DND-41 (cell line): ENCODE measurements at regions not wholly inside any gene's neighbourhood (a gene's known extent, or its start where the extent isn't known, plus 50 kb on each side); places are given as distances from the start of the nearest gene placed in this dataset.
A peak's percentile ranks its signal among the peaks of the same experiment; 100 is the strongest.

Experiments used
- EZH2 ChIP-seq: IDR thresholded peaks from 3 replicates; pipeline ENCODE4 v1.6.1; 2012; ENCODE audit warnings: borderline replicate concordance, low read depth, mild to moderate bottlenecking, moderate library complexity, low read length, inconsistent platforms; ENCODE audit not compliant: severe bottlenecking
- TF ChIP-seq, protein P1 (sequence below): IDR thresholded peaks from 2 replicates; pipeline ENCODE4 v1.5.1; 2012; ENCODE audit warnings: borderline replicate concordance, low read length, moderate library complexity, mild to moderate bottlenecking; ENCODE audit not compliant: poor library complexity, severe bottlenecking; ENCODE audit errors: extremely low read depth

DNA sequence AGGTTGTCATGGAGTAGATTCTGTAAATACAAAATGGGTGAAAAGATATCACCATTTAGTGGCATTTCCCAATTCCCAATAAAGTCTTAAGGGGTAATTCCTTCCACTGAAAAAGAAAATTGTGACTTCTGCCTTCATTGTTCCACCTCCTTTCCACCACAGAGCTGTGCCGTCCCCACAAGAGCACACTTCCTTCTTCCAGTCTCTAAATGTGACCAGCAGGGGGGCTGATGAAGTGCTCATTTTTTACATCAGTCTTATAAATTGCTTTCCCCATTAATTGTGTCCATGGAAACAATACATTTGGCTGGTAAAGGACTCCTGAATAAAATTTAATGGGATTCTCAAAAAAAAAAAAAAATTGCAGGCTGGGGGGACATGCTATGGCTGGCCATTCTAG is 260.8 kb upstream of the PSMD7 start:
- TF ChIP-seq, protein P1, sequence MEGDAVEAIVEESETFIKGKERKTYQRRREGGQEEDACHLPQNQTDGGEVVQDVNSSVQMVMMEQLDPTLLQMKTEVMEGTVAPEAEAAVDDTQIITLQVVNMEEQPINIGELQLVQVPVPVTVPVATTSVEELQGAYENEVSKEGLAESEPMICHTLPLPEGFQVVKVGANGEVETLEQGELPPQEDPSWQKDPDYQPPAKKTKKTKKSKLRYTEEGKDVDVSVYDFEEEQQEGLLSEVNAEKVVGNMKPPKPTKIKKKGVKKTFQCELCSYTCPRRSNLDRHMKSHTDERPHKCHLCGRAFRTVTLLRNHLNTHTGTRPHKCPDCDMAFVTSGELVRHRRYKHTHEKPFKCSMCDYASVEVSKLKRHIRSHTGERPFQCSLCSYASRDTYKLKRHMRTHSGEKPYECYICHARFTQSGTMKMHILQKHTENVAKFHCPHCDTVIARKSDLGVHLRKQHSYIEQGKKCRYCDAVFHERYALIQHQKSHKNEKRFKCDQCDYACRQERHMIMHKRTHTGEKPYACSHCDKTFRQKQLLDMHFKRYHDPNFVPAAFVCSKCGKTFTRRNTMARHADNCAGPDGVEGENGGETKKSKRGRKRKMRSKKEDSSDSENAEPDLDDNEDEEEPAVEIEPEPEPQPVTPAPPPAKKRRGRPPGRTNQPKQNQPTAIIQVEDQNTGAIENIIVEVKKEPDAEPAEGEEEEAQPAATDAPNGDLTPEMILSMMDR, result peak; percentile 85
- no peak for TF ChIP-seq EZH2
